SU-DHL-6 (cell line): ENCODE measurements at regions not wholly inside any gene's neighbourhood (a gene's known extent, or its start where the extent isn't known, plus 50 kb on each side); places are given as distances from the start of the nearest gene placed in this dataset.

Experiments
- H2AFZ ChIP-seq: fragments of 200-600 bp; sonication (generic); 2 replicates; pipeline ENCODE4 v1.6.1; 2014; ENCODE audit warnings: low read depth, mild to moderate bottlenecking, moderate library complexity, mixed read lengths, antibody characterized with exemption, low read length; ENCODE audit not compliant: severe bottlenecking
- H3F3A ChIP-seq: fragments of 200-600 bp; shearing (Covaris generic); 2 replicates; pipeline ENCODE4 v1.6.0; 2016; ENCODE audit warnings: antibody characterized with exemption, mild to moderate bottlenecking; ENCODE audit not compliant: insufficient read depth
- H3K27ac ChIP-seq: fragments of 200-600 bp; sonication (generic); 2 replicates; pipeline ENCODE4 v1.5.1; 2016; ENCODE audit warnings: low read depth, mild to moderate bottlenecking, low read length, moderate library complexity, mixed read lengths
- H3K27me3 ChIP-seq: fragments of 200-600 bp; sonication (generic), shearing (Covaris generic); 2 replicates; pipeline ENCODE4 v1.6.0; 2014; ENCODE audit warnings: mild to moderate bottlenecking, low read length
- H3K36me3 ChIP-seq: fragments of 200-600 bp; sonication (generic); 2 replicates; pipeline ENCODE4 v1.6.1; 2014; ENCODE audit warnings: mild to moderate bottlenecking, low read length, mixed read lengths
- H3K4me2 ChIP-seq: fragments of 300-600, 200-600 bp; shearing (Covaris generic), sonication (generic); 2 replicates; pipeline ENCODE4 v1.6.0; 2014; ENCODE audit warnings: low read length, low read depth, mild to moderate bottlenecking; ENCODE audit not compliant: poor library complexity, severe bottlenecking
- H3K4me3 ChIP-seq: fragments of 200-600 bp; sonication (generic); 2 replicates; pipeline ENCODE4 v1.5.1; 2014; ENCODE audit warnings: antibody characterized with exemption, low read length, mild to moderate bottlenecking, mixed read lengths; ENCODE audit not compliant: insufficient read depth, poor library complexity, severe bottlenecking
- H3K79me2 ChIP-seq: fragments of 200-600 bp; sonication (generic); 2 replicates; pipeline ENCODE4 v1.6.1; 2014; ENCODE audit warnings: mild to moderate bottlenecking, low read length, moderate library complexity; ENCODE audit not compliant: insufficient read depth
- H3K9ac ChIP-seq: fragments of 200-600 bp; sonication (generic); 2 replicates; pipeline ENCODE4 v1.7.0; 2014; ENCODE audit warnings: mild to moderate bottlenecking, low read length
- H3K9me2 ChIP-seq: fragments of 200-600 bp; sonication (generic); replicated peaks from 2 replicates; pipeline ENCODE4 v1.6.1; 2014; ENCODE audit warnings: low read length; ENCODE audit not compliant: insufficient read depth
- H3K9me3 ChIP-seq: fragments of 200-600 bp; sonication (generic); 2 replicates; pipeline ENCODE4 v1.6.1; 2014; ENCODE audit warnings: low read length, mixed read lengths; ENCODE audit not compliant: insufficient read depth
- H4K20me1 ChIP-seq: fragments of 200-600 bp; sonication (generic); 2 replicates; pipeline ENCODE4 v1.6.1; 2014; ENCODE audit warnings: low read depth, mild to moderate bottlenecking, antibody characterized with exemption, low read length, moderate library complexity, mixed read lengths
- EZH2phosphoT487 ChIP-seq: fragments of 200-600 bp; sonication (generic), shearing (Covaris generic); conservative IDR thresholded peaks from 2 replicates; pipeline ENCODE4 v1.6.1; 2018; ENCODE audit warnings: mild to moderate bottlenecking, antibody characterized with exemption, low read length, moderate library complexity, mixed read lengths
- TF ChIP-seq, protein P1 (sequence below): fragments of 200-600 bp; sonication (generic); IDR thresholded peaks from one replicate; pipeline ENCODE4 v1.5.1; 2017; ENCODE audit warnings: antibody characterized with exemption, mild to moderate bottlenecking, low read length, moderate library complexity; ENCODE audit not compliant: insufficient read depth, poor library complexity, severe bottlenecking

DNA sequence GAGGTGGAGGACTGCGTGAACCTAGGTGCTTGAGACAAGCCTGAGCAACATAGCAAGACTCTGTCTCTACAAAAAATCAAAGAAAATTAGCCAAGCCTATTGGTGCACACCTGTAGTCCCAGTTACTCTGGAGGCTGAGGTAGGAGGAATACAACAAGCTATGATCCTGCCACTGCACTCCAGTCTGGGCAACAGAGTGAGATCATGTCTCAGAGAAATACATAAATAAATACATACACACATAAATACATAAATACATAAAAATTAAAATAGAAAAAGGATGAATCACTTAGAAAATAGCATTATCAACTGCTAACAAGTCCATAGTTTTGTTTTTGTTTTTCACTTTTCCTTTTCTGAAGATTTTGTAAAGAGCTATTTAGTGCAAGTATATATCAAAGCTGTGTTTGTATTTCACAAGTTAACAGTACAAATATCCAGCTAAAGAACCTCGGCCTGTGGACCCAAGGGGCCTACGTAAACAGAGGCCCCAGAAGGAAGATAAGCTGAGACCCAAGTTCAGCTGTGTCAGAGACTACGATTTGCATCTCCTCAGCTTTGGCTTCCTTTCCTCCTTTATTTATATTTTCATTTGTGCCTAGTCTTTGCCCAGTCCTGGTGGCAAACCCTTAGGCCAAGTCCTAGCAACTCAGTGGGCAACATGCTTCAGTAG, 67.1 kb upstream of the ROBO2 start:
- Histone ChIP-seq H3K36me3 (no peaks in the 10 kb centered on the region), H3K9me3 (no peaks in the 10 kb centered on the region), H3K27me3 (no peaks in the 10 kb centered on the region), H4K20me1 (no peaks in the 10 kb centered on the region), H3K79me2 (no peaks in the 10 kb centered on the region), H3K4me2 (no peak overlapping the region), H3K9ac (no peak overlapping the region), H3K4me3 (no peak overlapping the region), H2AFZ (no peak overlapping the region), H3K9me2 (no peaks in the 10 kb centered on the region), H3F3A (no peaks in the 10 kb centered on the region), H3K27ac (no peak overlapping the region)
- no peak for TF ChIP-seq EZH2phosphoT487

DNA sequence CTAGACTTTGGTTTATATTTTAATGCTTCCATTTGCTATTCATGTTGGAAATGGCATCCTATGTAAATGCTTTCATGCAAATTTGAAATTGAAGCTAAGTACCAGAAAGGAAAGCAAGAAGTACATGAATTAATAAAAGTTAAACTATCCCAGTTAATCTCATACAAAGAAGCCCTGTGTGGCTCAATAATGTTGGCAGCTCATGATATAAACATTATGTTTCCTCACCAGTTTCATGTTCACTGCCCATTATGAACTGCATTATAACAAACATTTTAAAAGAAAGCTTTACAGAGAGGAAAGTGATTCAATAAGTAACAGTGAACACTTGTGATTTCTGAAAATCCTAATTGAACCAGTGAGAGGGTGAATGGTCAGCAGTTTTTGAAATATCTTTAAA, 62.9 kb upstream of the ROBO2 start:
- Histone ChIP-seq H3K27ac (no peak overlapping the region), H3K79me2 (no peaks in the 10 kb centered on the region)
- TF ChIP-seq EZH2phosphoT487, result no peak
- TF ChIP-seq, protein P1, sequence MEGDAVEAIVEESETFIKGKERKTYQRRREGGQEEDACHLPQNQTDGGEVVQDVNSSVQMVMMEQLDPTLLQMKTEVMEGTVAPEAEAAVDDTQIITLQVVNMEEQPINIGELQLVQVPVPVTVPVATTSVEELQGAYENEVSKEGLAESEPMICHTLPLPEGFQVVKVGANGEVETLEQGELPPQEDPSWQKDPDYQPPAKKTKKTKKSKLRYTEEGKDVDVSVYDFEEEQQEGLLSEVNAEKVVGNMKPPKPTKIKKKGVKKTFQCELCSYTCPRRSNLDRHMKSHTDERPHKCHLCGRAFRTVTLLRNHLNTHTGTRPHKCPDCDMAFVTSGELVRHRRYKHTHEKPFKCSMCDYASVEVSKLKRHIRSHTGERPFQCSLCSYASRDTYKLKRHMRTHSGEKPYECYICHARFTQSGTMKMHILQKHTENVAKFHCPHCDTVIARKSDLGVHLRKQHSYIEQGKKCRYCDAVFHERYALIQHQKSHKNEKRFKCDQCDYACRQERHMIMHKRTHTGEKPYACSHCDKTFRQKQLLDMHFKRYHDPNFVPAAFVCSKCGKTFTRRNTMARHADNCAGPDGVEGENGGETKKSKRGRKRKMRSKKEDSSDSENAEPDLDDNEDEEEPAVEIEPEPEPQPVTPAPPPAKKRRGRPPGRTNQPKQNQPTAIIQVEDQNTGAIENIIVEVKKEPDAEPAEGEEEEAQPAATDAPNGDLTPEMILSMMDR, result no peak

DNA sequence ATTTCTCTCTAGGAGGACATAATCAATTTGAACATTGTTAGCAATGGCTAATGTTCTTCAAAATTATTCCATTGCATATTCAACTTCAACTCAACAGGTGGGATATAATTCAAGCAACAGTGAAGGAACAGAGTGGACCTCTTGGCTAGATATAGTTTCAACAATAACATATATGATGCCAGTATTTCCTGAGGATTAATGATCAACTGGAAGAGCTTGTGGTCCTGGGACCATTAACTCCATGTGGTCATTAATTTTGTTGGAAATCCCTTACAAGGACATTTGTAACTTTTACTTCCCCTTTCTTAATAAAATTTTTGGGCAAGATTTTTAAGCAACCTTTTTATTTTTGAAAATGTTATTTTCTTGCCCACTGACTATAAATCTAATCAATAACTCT, 54.3 kb upstream of the ROBO2 start:
- H3K27me3 ChIP-seq, result no peaks in the 10 kb centered on the region

More for the DNA sequence above, 62.9 kb upstream of the ROBO2 start:
- H3K9ac ChIP-seq, result no peak overlapping the region
- H3K4me2 ChIP-seq, result no peak overlapping the region
- no peaks in the 10 kb centered on the region for H3F3A ChIP-seq
- H3K36me3 ChIP-seq, result no peaks in the 10 kb centered on the region
- no peak overlapping the region for H3K4me3 ChIP-seq
- H3K9me2 ChIP-seq, result no peaks in the 10 kb centered on the region
- H4K20me1 ChIP-seq, result no peaks in the 10 kb centered on the region
- no peaks in the 10 kb centered on the region for H3K9me3 ChIP-seq
- no peak overlapping the region for H2AFZ ChIP-seq
- H3K27me3 ChIP-seq, result no peaks in the 10 kb centered on the region

More for the DNA sequence above, 54.3 kb upstream of the ROBO2 start:
- H3K9me2 ChIP-seq, result 0 out of 2 replicates have a peak, but pooled peaks cover 2% of the 10 kb centered on the region
- no peaks in the 10 kb centered on the region for H4K20me1 ChIP-seq
- no peaks in the 10 kb centered on the region for H3K9me3 ChIP-seq
- no peak overlapping the region for H2AFZ ChIP-seq
- TF ChIP-seq EZH2phosphoT487, result no peak
- TF ChIP-seq, protein P1, result no peak
- no peak overlapping the region for H3K9ac ChIP-seq
- no peaks in the 10 kb centered on the region for H3F3A ChIP-seq
- no peaks in the 10 kb centered on the region for H3K79me2 ChIP-seq
- H3K27ac ChIP-seq, result no peak overlapping the region
- H3K4me2 ChIP-seq, result no peak overlapping the region
- H3K36me3 ChIP-seq, result no peaks in the 10 kb centered on the region
- H3K4me3 ChIP-seq, result no peak overlapping the region
